ENCODE measurements at regions not wholly inside any gene's neighbourhood (a gene's known extent, or its start where the extent isn't known, plus 50 kb on each side); places are given as distances from the start of the nearest gene placed in this dataset.

GRCh38 chr5:39815711-39816110 lies 390.9 kb upstream of the DAB2 start:
- no peak for TF ChIP-seq CTCF (conservative IDR thresholded peaks at IDR 0.05; ENCODE audit: low read depth, low read length)
- TF ChIP-seq EZH2 (IDR thresholded peaks at IDR 0.05; ENCODE audit: borderline replicate concordance, low read depth, low read length, poor library complexity, severe bottlenecking) = no peak

Data from A673 (cell line).